ENCODE measurements at regions not wholly inside any gene's neighbourhood (a gene's known extent, or its start where the extent isn't known, plus 50 kb on each side); places are given as distances from the start of the nearest gene placed in this dataset.

GRCh38 chr6:112979830-112980229 is 632.7 kb downstream of the RFPL4B start:
- H3K9me3 ChIP-seq: peaks cover 0 to 7% (median 0%) of the 10 kb centered on the region in 11 donors
- no peaks in the 10 kb centered on the region for H3K36me3 ChIP-seq
- no peak overlapping the region for H3K4me3 ChIP-seq
- H3K4me1 ChIP-seq: peaks cover 0 to 17% (median 5%) of the 10 kb centered on the region in 9 donors
- DNase-seq (peak in 1 of 2 donors; percentile 82), ATAC-seq (peak; percentile 71 to 91 (median 87))
- H3K27me3 ChIP-seq: no peaks in the 10 kb centered on the region
- H3K27ac ChIP-seq: peak overlapping the region in 5 of 10 donors; percentile 7 to 60 (median 39)
- 37 to 39% methylated on average over 5 of the region's 5 CpGs for WGBS, 2 donors
- intact Hi-C loops (cut with DNase I): no loop called here
- no peak for TF ChIP-seq CTCF (IDR thresholded peaks at IDR 0.05)

GRCh38 chr6:112980676-112981075 is 633.5 kb downstream of the RFPL4B start:
- Histone ChIP-seq H3K27ac (no peak overlapping the region), H3K36me3 (no peaks in the 10 kb centered on the region), H3K4me1 (peaks cover 0 to 17% (median 5%) of the 10 kb centered on the region in 9 donors), H3K4me3 (no peak overlapping the region), H3K27me3 (no peaks in the 10 kb centered on the region), H3K9me3 (peaks cover 0 to 4% (median 0%) of the 10 kb centered on the region in 11 donors)
- ATAC-seq (no peak), DNase-seq (no peak)
- no peak for TF ChIP-seq CTCF (IDR thresholded peaks at IDR 0.05)
- 91 to 93% methylated on average over 3 of the region's 3 CpGs for WGBS, 2 donors
- intact Hi-C loops (cut with DNase I): no loop called here

GRCh38 chr6:112983713-112984261 is 636.7 kb downstream of the RFPL4B start:
- no peaks in the 10 kb centered on the region for H3K27me3 ChIP-seq
- ATAC-seq: no peak
- WGBS, 2 donors: 79 to 94% methylated on average over 1 of the region's 1 CpG
- intact Hi-C loops (cut with DNase I): no loop called here
- no peak overlapping the region for H3K4me3 ChIP-seq
- H3K27ac ChIP-seq: no peak overlapping the region
- DNase-seq: no peak
- peaks cover 0 to 17% (median 5%) of the 10 kb centered on the region in 9 donors for H3K4me1 ChIP-seq
- H3K9me3 ChIP-seq: peaks cover 0 to 3% (median 0%) of the 10 kb centered on the region in 11 donors
- no peaks in the 10 kb centered on the region for H3K36me3 ChIP-seq
- TF ChIP-seq CTCF (IDR thresholded peaks at IDR 0.05): no peak

- no peak for ATAC-seq
- WGBS, 2 donors: 86 to 90% methylated on average over 2 of the region's 2 CpGs
- peaks cover 0 to 9% (median 0%) of the 10 kb centered on the region in 9 donors for H3K4me1 ChIP-seq
- intact Hi-C loops (cut with DNase I): no loop called here
- H3K27me3 ChIP-seq: no peaks in the 10 kb centered on the region
- TF ChIP-seq CTCF (IDR thresholded peaks at IDR 0.05): no peak
- H3K27ac ChIP-seq: no peak overlapping the region
- no peaks in the 10 kb centered on the region for H3K36me3 ChIP-seq
- peaks cover 0 to 11% (median 0%) of the 10 kb centered on the region in 11 donors for H3K9me3 ChIP-seq
- H3K4me3 ChIP-seq: no peak overlapping the region
- DNase-seq: no peak
Measured at GRCh38 chr6:112984899-112985298, 637.8 kb downstream of the RFPL4B start.
